Hepatocyte (in vitro differentiated cells): ENCODE measurements at regions not wholly inside any gene's neighbourhood (a gene's known extent, or its start where the extent isn't known, plus 50 kb on each side); places are given as distances from the start of the nearest gene placed in this dataset.

Source experiments
- DNase-seq: peaks from one replicate; pipeline ENCODE4 v3.0.0-alpha.2; 2016; ENCODE audit warnings: low spot score
- H2AFZ ChIP-seq: fragments of 200-600 bp; sonication (generic); 2 replicates; pipeline ENCODE4 v1.6.0; 2016; ENCODE audit warnings: antibody characterized with exemption, mild to moderate bottlenecking
- H3K27ac ChIP-seq: fragments of 200-600 bp; sonication (generic); 2 replicates; pipeline ENCODE4 v1.5.1; 2016; ENCODE audit warnings: mild to moderate bottlenecking
- H3K27me3 ChIP-seq: fragments of 200-600 bp; sonication (generic); 2 replicates; pipeline ENCODE4 v1.6.1; 2016
- H3K36me3 ChIP-seq: fragments of 200-600 bp; sonication (generic); replicated peaks from 2 replicates; pipeline ENCODE4 v1.5.1; 2016; ENCODE audit warnings: low read depth; ENCODE audit not compliant: insufficient read depth
- H3K4me1 ChIP-seq: fragments of 200-600 bp; sonication (generic); 2 replicates; pipeline ENCODE4 v1.5.1; 2016; ENCODE audit warnings: mild to moderate bottlenecking, moderate library complexity; ENCODE audit not compliant: insufficient read depth
- H3K4me2 ChIP-seq: fragments of 200-600 bp; sonication (generic); 2 replicates; pipeline ENCODE4 v1.6.0; 2016
- H3K4me3 ChIP-seq: fragments of 200-600 bp; sonication (generic); 2 replicates; pipeline ENCODE4 v1.5.1; 2016; ENCODE audit warnings: mild to moderate bottlenecking
- H3K79me2 ChIP-seq: fragments of 200-600 bp; sonication (generic); 2 replicates; pipeline ENCODE4 v1.6.0; 2017; ENCODE audit warnings: mild to moderate bottlenecking
- H3K9me2 ChIP-seq: fragments of 200-600 bp; sonication (generic); replicated peaks from 2 replicates; pipeline ENCODE4 v1.6.0; 2017; ENCODE audit warnings: mild to moderate bottlenecking; ENCODE audit not compliant: insufficient read depth
- H3K9me3 ChIP-seq: fragments of 200-600 bp; sonication (generic); 2 replicates; pipeline ENCODE4 v1.5.1; 2016; ENCODE audit warnings: low read depth, mild to moderate bottlenecking
- H4K20me1 ChIP-seq: fragments of 200-600 bp; sonication (generic); 2 replicates; pipeline ENCODE4 v1.6.0; 2016; ENCODE audit warnings: mild to moderate bottlenecking; ENCODE audit not compliant: insufficient read depth, poor library complexity, severe bottlenecking
- EZH2 ChIP-seq: fragments of 200-600 bp; sonication (generic); IDR thresholded peaks from 2 replicates; pipeline ENCODE4 v1.6.1; 2016; ENCODE audit warnings: antibody characterized with exemption, mild to moderate bottlenecking, borderline replicate concordance
- EZH2phosphoT487 ChIP-seq: fragments of 200-600 bp; sonication (generic); IDR thresholded peaks from one replicate; pipeline ENCODE4 v1.6.1; 2018; ENCODE audit warnings: antibody characterized with exemption, mild to moderate bottlenecking, low read depth, moderate library complexity; ENCODE audit not compliant: unreplicated experiment, severe bottlenecking
- WGBS: methylation state at CpG from one replicate; pipeline ENCODE4 v1.1.6; 2016; ENCODE audit warnings: low lambda C conversion rate; ENCODE audit errors: missing lambda C conversion rate; 5-methylcytosine and 5-hydroxymethylcytosine counted together
- TF ChIP-seq, protein P1 (sequence below): fragments of 200-600 bp; sonication (generic); IDR thresholded peaks from 2 replicates; pipeline ENCODE4 v1.5.1; 2016; ENCODE audit warnings: antibody characterized with exemption, mild to moderate bottlenecking; ENCODE audit not compliant: poor library complexity

- 91% methylated on average over 1 of the region's 1 CpG for WGBS
- H3K27ac ChIP-seq = no peak overlapping the region
- H2AFZ ChIP-seq = no peak overlapping the region
- DNase-seq = no peak
- no peaks in the 10 kb centered on the region for H3K27me3 ChIP-seq
- no peak overlapping the region for H3K4me2 ChIP-seq
- no peak overlapping the region for H3K4me3 ChIP-seq
- no peaks in the 10 kb centered on the region for H3K36me3 ChIP-seq
- H4K20me1 ChIP-seq = no peaks in the 10 kb centered on the region
- TF ChIP-seq EZH2phosphoT487 = no peak
- TF ChIP-seq EZH2 = no peak
- TF ChIP-seq, protein P1, sequence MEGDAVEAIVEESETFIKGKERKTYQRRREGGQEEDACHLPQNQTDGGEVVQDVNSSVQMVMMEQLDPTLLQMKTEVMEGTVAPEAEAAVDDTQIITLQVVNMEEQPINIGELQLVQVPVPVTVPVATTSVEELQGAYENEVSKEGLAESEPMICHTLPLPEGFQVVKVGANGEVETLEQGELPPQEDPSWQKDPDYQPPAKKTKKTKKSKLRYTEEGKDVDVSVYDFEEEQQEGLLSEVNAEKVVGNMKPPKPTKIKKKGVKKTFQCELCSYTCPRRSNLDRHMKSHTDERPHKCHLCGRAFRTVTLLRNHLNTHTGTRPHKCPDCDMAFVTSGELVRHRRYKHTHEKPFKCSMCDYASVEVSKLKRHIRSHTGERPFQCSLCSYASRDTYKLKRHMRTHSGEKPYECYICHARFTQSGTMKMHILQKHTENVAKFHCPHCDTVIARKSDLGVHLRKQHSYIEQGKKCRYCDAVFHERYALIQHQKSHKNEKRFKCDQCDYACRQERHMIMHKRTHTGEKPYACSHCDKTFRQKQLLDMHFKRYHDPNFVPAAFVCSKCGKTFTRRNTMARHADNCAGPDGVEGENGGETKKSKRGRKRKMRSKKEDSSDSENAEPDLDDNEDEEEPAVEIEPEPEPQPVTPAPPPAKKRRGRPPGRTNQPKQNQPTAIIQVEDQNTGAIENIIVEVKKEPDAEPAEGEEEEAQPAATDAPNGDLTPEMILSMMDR = no peak
- H3K9me2 ChIP-seq = no peaks in the 10 kb centered on the region
- no peaks in the 10 kb centered on the region for H3K9me3 ChIP-seq
- H3K4me1 ChIP-seq = no peaks in the 10 kb centered on the region
- no peaks in the 10 kb centered on the region for H3K79me2 ChIP-seq
These were observed 142.1 kb downstream of the GXYLT1 start for GRCh38 chr12:42002563-42002962.

- no peaks in the 10 kb centered on the region for H3K36me3 ChIP-seq
- no peak overlapping the region for H3K4me2 ChIP-seq
- H3K9me3 ChIP-seq = no peaks in the 10 kb centered on the region
- no peaks in the 10 kb centered on the region for H3K79me2 ChIP-seq
- H4K20me1 ChIP-seq = no peaks in the 10 kb centered on the region
- no peaks in the 10 kb centered on the region for H3K27me3 ChIP-seq
- no peak overlapping the region for H3K4me3 ChIP-seq
- 93% methylated on average over 14 of the region's 14 CpGs for WGBS
- no peak overlapping the region for H2AFZ ChIP-seq
- TF ChIP-seq, protein P1 = no peak
- TF ChIP-seq EZH2phosphoT487 (no peak), EZH2 (no peak)
- DNase-seq = no peak
- H3K4me1 ChIP-seq = no peaks in the 10 kb centered on the region
- H3K9me2 ChIP-seq = no peaks in the 10 kb centered on the region
- no peak overlapping the region for H3K27ac ChIP-seq
These were observed 146.2 kb downstream of the GXYLT1 start for GRCh38 chr12:41998436-41998835.

- 78% methylated on average over 2 of the region's 2 CpGs for WGBS
- TF ChIP-seq EZH2 = peak; percentile 19
- no peak for TF ChIP-seq EZH2phosphoT487
- no peak overlapping the region for H3K4me2 ChIP-seq
- no peaks in the 10 kb centered on the region for H3K79me2 ChIP-seq
- H3K36me3 ChIP-seq = no peaks in the 10 kb centered on the region
- no peak overlapping the region for H3K4me3 ChIP-seq
- peak overlapping the region; percentile 72 for H3K27ac ChIP-seq
- H3K9me3 ChIP-seq = no peaks in the 10 kb centered on the region
- no peaks in the 10 kb centered on the region for H4K20me1 ChIP-seq
- H3K4me1 ChIP-seq = peaks cover 10% of the 10 kb centered on the region
- no peaks in the 10 kb centered on the region for H3K27me3 ChIP-seq
- H2AFZ ChIP-seq = no peak overlapping the region
- DNase-seq = no peak
- H3K9me2 ChIP-seq = no peaks in the 10 kb centered on the region
These were observed 151.4 kb downstream of the GXYLT1 start for GRCh38 chr12:41993283-41993682.

DNA sequence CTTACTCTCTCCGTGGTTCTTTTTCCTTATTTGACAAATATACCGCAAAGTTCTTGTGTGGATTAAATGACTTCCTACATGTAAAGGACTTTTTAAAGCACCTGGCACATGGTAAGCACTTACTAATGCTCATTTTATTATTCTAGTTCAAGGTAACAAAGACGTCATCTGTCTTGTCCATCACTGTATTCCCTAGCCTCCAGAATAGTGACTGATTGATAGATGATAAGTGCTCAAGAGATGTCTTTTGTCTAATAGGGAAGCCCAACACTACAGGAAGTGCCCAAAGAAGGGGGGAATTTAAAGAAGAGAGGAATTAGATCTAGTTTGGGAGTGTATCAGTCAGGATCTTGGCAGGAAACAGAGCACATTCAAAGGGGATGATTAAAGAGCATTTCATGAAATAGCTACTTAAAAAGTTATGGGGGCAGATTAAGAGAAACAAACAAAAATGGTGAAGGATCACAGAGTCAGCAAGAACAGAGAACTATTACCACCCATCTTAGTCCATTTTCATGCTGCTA lies 151.9 kb downstream of the GXYLT1 start:
- TF ChIP-seq EZH2phosphoT487 (no peak), EZH2 (peak; percentile 42)
- Histone ChIP-seq H3K4me3 (no peak overlapping the region), H3K27ac (peak overlapping the region; percentile 72), H3K9me3 (no peaks in the 10 kb centered on the region), H3K27me3 (no peaks in the 10 kb centered on the region), H3K4me1 (peaks cover 10% of the 10 kb centered on the region), H3K4me2 (no peak overlapping the region), H3K36me3 (no peaks in the 10 kb centered on the region), H2AFZ (peak overlapping the region; percentile 10), H3K79me2 (no peaks in the 10 kb centered on the region), H3K9me2 (no peaks in the 10 kb centered on the region), H4K20me1 (no peaks in the 10 kb centered on the region)
- DNase-seq = no peak
- 48% methylated on average over 3 of the region's 3 CpGs for WGBS
